ENCODE measurements at regions not wholly inside any gene's neighbourhood (a gene's known extent, or its start where the extent isn't known, plus 50 kb on each side); places are given as distances from the start of the nearest gene placed in this dataset.
"Not testable (repeated sequence)": the region's sequence is repeated elsewhere in the genome, so short reads cannot be mapped to it uniquely, and the experiment has no call there.

- in situ Hi-C loops (cut with MboI; ENCODE audit: low sequenced_read_pairs, unreplicated experiment) = loop anchor here (25.0 kb wide), 1 partner anchor 277 kb away; no protein-coding TSS in a partner anchor
- no peak for TF ChIP-seq CTCF (IDR thresholded peaks at IDR 0.05; ENCODE audit: borderline replicate concordance, control extremely low read depth, extremely low read depth, insufficient read depth, missing control alignments)
- DNase-seq (ENCODE audit: low spot score) = no peak
Measured at GRCh38 chr5:1735320-1735970, 64.2 kb downstream of the MRPL36 start.

- no peak for TF ChIP-seq CTCF (IDR thresholded peaks at IDR 0.05; ENCODE audit: borderline replicate concordance, control extremely low read depth, extremely low read depth, insufficient read depth, missing control alignments)
- in situ Hi-C loops (cut with MboI; ENCODE audit: low sequenced_read_pairs, unreplicated experiment) = loop anchor here (25.0 kb wide), 1 partner anchor 277 kb away; no protein-coding TSS in a partner anchor
- no peak for DNase-seq (ENCODE audit: low spot score)
Measured at GRCh38 chr5:1734908-1735289, 64.7 kb downstream of the MRPL36 start.

GRCh38 chr5:1734271-1734907 lies 65.2 kb downstream of the MRPL36 start:
- no peak for TF ChIP-seq CTCF (IDR thresholded peaks at IDR 0.05; ENCODE audit: borderline replicate concordance, control extremely low read depth, extremely low read depth, insufficient read depth, missing control alignments)
- no peak for DNase-seq (ENCODE audit: low spot score)
- in situ Hi-C loops (cut with MboI; ENCODE audit: low sequenced_read_pairs, unreplicated experiment) = loop anchor here (25.0 kb wide), 1 partner anchor 278 kb away; no protein-coding TSS in a partner anchor

GRCh38 chr5:1733369-1733768 lies 66.3 kb downstream of the MRPL36 start:
- no peak for TF ChIP-seq CTCF (IDR thresholded peaks at IDR 0.05; ENCODE audit: borderline replicate concordance, control extremely low read depth, extremely low read depth, insufficient read depth, missing control alignments)
- in situ Hi-C loops (cut with MboI; ENCODE audit: low sequenced_read_pairs, unreplicated experiment) = loop anchor here (25.0 kb wide), 1 partner anchor 279 kb away; no protein-coding TSS in a partner anchor
- DNase-seq (ENCODE audit: low spot score) = no peak

GRCh38 chr5:1732945-1733344 lies 66.7 kb downstream of the MRPL36 start:
- DNase-seq (ENCODE audit: low spot score) = no peak
- no peak for TF ChIP-seq CTCF (IDR thresholded peaks at IDR 0.05; ENCODE audit: borderline replicate concordance, control extremely low read depth, extremely low read depth, insufficient read depth, missing control alignments)
- in situ Hi-C loops (cut with MboI; ENCODE audit: low sequenced_read_pairs, unreplicated experiment) = loop anchor here (25.0 kb wide), 1 partner anchor 279 kb away; no protein-coding TSS in a partner anchor

- TF ChIP-seq CTCF (IDR thresholded peaks at IDR 0.05; ENCODE audit: borderline replicate concordance, control extremely low read depth, extremely low read depth, insufficient read depth, missing control alignments) = no peak
- no peak for DNase-seq (ENCODE audit: low spot score)
- in situ Hi-C loops (cut with MboI; ENCODE audit: low sequenced_read_pairs, unreplicated experiment) = loop anchor here (25.0 kb wide), 1 partner anchor 280 kb away; no protein-coding TSS in a partner anchor
Measured at GRCh38 chr5:1732238-1732941, 67.2 kb downstream of the MRPL36 start.

- not testable (repeated sequence) for DNase-seq (ENCODE audit: low spot score)
- in situ Hi-C loops (cut with MboI; ENCODE audit: low sequenced_read_pairs, unreplicated experiment) = loop anchor here (25.0 kb wide), 1 partner anchor 280 kb away; no protein-coding TSS in a partner anchor
Measured at GRCh38 chr5:1731855-1732237, 67.8 kb downstream of the MRPL36 start.
